NCI-H774 (cell line): ENCODE measurements at regions not wholly inside any gene's neighbourhood (a gene's known extent, or its start where the extent isn't known, plus 50 kb on each side); places are given as distances from the start of the nearest gene placed in this dataset.
"Not testable (repeated sequence)": the region's sequence is repeated elsewhere in the genome, so short reads cannot be mapped to it uniquely, and the experiment has no call there.

Experiments
- DNase-seq: peaks from one replicate; lab custom pipeline; 2025; lab: John Stamatoyannopoulos, UW

- DNase-seq: no peak
These were observed 1542.1 kb downstream of the STIM2 start for GRCh38 chr4:28402751-28403150.

- no peak for DNase-seq
These were observed 1560.6 kb downstream of the STIM2 start for GRCh38 chr4:28421221-28421620.

- no peak for DNase-seq
These were observed 1565.6 kb downstream of the STIM2 start for GRCh38 chr4:28426251-28426650.

GRCh38 chr4:28427306-28428085 lies 1566.9 kb downstream of the STIM2 start:
- DNase-seq: no peak

GRCh38 chr4:28432348-28433025 lies 1571.8 kb downstream of the STIM2 start:
- DNase-seq: no peak

- DNase-seq: no peak
These were observed 1574.7 kb downstream of the STIM2 start for GRCh38 chr4:28435314-28435713.

GRCh38 chr4:28436191-28437080 lies 1575.8 kb downstream of the STIM2 start:
- DNase-seq: no peak

GRCh38 chr4:28443371-28443770 lies 1582.7 kb downstream of the STIM2 start:
- no peak for DNase-seq

GRCh38 chr4:28443801-28444412 lies 1583.3 kb downstream of the STIM2 start:
- DNase-seq: no peak

GRCh38 chr4:28444886-28445496 lies 1584.3 kb downstream of the STIM2 start:
- DNase-seq: no peak

- DNase-seq: no peak
These were observed 1588.4 kb downstream of the STIM2 start for GRCh38 chr4:28449085-28449484.

GRCh38 chr4:28451346-28451745 lies 1590.7 kb downstream of the STIM2 start:
- DNase-seq: no peak

- no peak for DNase-seq
These were observed 1602.4 kb downstream of the STIM2 start for GRCh38 chr4:28462766-28463700.

- DNase-seq: no peak
These were observed 1604.2 kb downstream of the STIM2 start for GRCh38 chr4:28464823-28465222.

- DNase-seq: not testable (repeated sequence)
These were observed 1606.2 kb downstream of the STIM2 start for GRCh38 chr4:28466886-28467285.

- DNase-seq: no peak
These were observed 1608.7 kb downstream of the STIM2 start for GRCh38 chr4:28469387-28469786.

GRCh38 chr4:28469886-28470285 lies 1609.2 kb downstream of the STIM2 start:
- DNase-seq: no peak

GRCh38 chr4:28475381-28475780 lies 1614.7 kb downstream of the STIM2 start:
- no peak for DNase-seq

GRCh38 chr4:28479666-28480065 lies 1619.0 kb downstream of the STIM2 start:
- no peak for DNase-seq

GRCh38 chr4:28481565-28481964 lies 1620.9 kb downstream of the STIM2 start:
- DNase-seq: no peak
